Forelimb muscle (tissue), 1 donor: ENCODE measurements at regions not wholly inside any gene's neighbourhood (a gene's known extent, or its start where the extent isn't known, plus 50 kb on each side); places are given as distances from the start of the nearest gene placed in this dataset.

Experiments used
- DNase-seq: peaks from one replicate; pipeline ENCODE4 v3.0.0-alpha.2; 2013; ENCODE audit warnings: low read depth

DNA sequence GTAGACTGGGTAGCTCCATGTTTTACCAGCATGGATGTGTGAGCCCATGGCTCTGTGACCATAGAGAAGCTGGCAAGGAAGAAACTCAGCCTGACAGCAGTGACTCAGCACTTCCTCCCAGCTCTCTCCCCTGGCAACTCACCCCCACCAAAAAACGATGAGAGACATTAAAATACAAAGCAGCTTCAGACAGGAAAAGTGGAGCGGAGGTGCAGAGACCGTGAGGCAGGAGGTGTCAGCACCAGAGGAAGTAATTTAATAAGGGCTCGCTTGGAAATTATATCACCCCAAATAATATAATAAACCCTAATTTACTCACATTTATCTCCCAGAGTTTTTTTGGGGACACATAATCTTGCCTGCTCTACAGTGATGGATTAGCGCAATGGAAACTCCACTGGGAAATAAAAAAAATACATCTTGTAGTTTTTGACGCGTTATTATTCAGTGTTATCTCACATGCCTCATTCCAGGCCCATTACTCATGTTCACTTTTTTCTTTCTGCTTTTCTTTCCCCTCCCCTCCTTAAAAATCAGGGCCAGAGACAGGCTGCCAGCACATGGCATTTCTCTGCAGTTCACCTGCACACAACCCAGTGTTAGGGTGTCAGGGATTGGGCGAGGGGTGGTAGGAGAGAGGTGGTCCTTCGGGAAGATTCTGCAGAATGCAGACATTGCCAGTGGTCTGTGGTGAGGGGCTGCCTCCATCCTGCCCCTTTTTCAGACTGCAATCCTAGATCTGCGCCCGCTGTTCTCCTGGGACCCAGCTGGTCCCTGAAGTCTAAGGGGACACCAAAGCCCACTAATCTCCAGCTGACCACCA, 170.8 kb downstream of the BUD13 start:
- DNase-seq, result no peak

DNA sequence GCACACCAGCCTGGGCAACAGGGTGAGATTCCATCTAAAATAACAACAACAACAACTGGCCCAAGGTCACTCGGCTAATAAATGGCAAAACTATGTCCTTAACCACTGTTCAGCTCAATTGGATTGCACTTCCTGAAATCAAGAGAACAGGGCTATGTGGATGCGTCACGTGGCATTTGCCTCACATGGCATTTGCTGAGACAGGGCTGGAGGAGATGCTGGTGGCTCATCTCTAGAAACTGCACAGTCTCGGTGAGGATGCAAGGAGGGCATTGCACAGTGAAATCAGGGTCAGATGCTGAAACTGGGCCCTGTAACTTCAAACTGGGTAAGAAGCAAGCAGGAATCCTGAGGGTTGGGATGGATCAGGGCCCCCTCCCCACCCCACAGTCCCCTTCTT, 171.9 kb downstream of the BUD13 start:
- no peak for DNase-seq

- no peak for DNase-seq
Observed at GRCh38 chr11:116598556-116598955, 174.2 kb downstream of the BUD13 start.

GRCh38 chr11:116598036-116598435, 174.8 kb downstream of the BUD13 start:
- DNase-seq, result no peak

GRCh38 chr11:116596346-116597260, 176.2 kb downstream of the BUD13 start:
- no peak for DNase-seq

- no peak for DNase-seq
Observed at GRCh38 chr11:116595305-116595880, 177.4 kb downstream of the BUD13 start.

DNA sequence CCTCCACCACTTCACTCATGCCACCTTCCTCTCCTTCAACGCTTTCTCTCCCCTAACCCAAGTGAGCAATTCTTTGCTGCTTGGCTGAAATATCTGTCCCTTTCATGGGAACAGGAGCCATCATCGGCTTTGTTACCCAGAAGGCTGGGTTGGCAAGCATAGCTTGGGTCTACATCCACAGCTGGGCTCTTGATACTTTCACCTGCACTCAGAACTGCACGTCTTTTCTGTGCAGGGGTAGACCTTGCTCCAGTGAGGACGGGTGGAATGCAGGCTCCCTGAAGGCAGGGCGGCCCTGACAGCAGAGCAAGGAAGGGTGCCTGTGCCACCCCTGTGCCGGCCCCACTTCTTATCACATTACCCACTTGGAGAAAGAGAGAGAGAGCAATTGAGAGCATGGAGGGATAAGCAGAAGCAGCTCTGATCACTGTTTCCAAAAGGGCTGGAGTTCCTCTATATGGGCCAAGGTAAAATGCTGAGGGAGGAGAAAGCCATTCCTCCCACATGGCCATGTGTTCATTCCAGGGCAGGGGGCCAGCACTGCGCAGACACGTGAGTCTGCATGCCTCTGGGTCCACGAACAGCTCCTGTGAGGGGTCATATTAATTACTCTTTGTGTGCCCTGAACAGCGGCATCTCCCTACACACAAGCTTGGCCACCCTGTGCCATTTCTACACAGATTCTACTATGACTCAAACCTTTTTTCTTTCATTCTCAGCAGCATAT, 181.8 kb downstream of the BUD13 start:
- no peak for DNase-seq

DNA sequence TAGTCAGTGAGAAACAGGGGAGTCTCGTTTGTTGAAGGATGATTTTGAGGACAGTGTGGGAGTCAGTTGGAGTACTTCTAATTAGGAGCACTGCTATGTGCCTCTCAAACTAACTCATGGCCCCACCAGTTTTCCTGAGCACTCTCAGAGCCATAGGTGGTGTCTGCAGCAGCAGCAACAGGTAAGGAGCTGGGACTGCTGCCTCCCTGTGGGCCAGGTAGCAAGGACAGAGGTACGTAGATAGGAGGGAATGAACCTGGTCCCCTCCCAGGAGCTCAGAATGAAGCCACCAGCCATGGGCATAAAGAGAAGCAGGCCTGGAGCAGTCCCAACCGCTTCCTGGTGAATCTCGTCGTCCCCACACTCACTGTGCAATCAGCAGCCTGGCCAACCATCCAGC, 183.4 kb downstream of the BUD13 start:
- DNase-seq, result no peak

- DNase-seq, result no peak
Observed at GRCh38 chr11:116586392-116586791, 186.4 kb downstream of the BUD13 start.

GRCh38 chr11:116582571-116582970, 190.2 kb downstream of the BUD13 start:
- no peak for DNase-seq

DNA sequence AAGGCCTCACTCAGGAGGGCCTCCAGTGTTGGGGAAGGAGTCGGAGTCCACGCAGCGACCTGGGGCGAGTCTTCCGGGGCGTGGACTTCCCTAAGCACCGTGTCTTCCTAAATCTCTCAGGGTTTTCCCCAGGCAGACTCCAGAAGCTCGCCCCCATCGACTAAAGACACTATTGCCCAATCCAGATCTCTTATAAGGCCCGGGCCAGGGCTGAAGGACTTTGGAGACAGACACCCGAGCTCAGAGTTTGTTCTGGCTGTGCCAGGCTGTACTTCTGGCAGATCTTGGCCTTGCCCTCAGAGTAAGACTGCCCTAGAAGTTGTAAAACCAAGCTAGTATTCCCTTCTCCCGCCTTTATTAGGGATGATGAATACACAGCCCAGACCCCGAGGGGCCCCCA, 191.4 kb downstream of the BUD13 start:
- no peak for DNase-seq

GRCh38 chr11:116580799-116581198, 192.0 kb downstream of the BUD13 start:
- DNase-seq, result no peak

GRCh38 chr11:116579857-116580727, 192.7 kb downstream of the BUD13 start:
- no peak for DNase-seq

- no peak for DNase-seq
Observed at GRCh38 chr11:116579031-116579653, 193.6 kb downstream of the BUD13 start.

- DNase-seq, result no peak
Observed at GRCh38 chr11:116577956-116578355, 194.8 kb downstream of the BUD13 start.

- no peak for DNase-seq
Observed at GRCh38 chr11:116577273-116577672, 195.5 kb downstream of the BUD13 start.

DNA sequence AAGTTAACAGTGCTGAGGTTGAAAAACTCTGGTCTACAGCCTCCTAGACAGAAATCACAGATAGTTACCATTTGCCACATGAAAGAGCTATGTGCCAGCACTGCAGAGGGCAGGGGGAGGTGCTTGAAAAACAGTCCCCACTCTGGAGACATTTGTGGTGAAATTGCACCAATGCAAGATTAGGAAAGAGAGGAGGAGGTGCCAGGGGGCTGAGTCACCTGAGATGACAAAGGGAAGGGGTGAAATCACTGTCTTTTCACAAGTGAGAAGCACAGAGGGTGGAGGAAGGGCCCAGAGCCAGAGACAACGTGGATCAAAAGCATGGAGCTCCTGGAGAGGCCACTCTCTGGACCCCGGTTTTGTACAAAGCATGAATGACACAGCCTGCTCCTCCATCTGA, 196.3 kb downstream of the BUD13 start:
- no peak for DNase-seq

DNA sequence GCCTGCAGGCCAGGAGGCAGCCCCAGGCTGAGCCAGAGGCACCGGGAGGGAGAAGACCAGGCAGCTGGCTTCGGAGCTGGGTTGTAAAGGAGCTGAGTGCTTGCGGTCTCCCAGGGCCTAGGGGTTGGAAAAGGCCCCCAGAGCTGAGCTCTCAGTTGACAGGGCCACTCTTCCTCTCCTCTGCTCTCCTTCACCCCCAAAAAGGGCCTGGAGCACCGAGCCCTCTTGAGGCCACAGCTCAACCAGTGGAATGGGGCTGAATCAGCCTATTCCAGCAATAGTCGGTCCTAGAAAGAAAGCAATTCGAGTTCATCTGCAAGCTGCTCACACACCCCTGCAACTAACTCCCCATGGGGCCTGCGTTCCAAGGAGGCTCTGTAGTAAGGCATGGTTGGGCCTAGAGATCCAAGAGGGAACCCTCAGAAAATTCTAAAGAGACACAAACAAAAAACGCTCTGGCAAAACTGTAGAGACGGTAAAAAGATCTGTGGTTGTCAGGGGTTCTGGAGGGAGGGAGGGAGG, 205.0 kb downstream of the BUD13 start:
- no peak for DNase-seq

DNA sequence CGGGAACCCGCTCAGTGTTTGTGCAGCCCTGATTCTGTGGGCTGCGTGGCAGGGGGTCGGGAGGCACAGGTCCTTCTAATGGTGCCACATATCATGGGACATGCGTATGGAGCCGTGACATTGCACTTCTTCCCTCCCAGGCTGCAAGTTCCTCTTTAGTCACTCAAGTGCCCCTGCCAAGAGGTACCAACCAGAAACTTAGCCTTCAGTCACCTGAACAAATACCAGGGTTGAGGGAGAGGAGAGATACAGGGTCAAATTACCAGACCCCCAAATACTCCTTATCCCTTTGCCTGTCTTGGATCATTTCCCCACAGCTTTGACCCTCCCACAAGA, 209.1 kb downstream of the BUD13 start:
- DNase-seq, result no peak

GRCh38 chr11:116563028-116563711, 209.6 kb downstream of the BUD13 start:
- no peak for DNase-seq
